Retinal pigment epithelial cell (primary cell): ENCODE measurements at regions not wholly inside any gene's neighbourhood (a gene's known extent, or its start where the extent isn't known, plus 50 kb on each side); places are given as distances from the start of the nearest gene placed in this dataset.

Experiments
- DNase-seq: peaks from one replicate; pipeline ENCODE4 v3.0.0-alpha.2; 2010; ENCODE audit warnings: low read depth
- H3K4me3 ChIP-seq: 2 replicates; pipeline ENCODE4 v1.5.1; 2011; ENCODE audit warnings: mild to moderate bottlenecking, low read length, control low read depth, moderate library complexity
- TF ChIP-seq, protein P1 (sequence below): conservative IDR thresholded peaks from 2 replicates; pipeline ENCODE4 v1.5.1; 2011; ENCODE audit warnings: low read depth, low read length, control low read depth, inconsistent platforms

- no peak overlapping the region for H3K4me3 ChIP-seq
- no peak for DNase-seq
- TF ChIP-seq, protein P1, sequence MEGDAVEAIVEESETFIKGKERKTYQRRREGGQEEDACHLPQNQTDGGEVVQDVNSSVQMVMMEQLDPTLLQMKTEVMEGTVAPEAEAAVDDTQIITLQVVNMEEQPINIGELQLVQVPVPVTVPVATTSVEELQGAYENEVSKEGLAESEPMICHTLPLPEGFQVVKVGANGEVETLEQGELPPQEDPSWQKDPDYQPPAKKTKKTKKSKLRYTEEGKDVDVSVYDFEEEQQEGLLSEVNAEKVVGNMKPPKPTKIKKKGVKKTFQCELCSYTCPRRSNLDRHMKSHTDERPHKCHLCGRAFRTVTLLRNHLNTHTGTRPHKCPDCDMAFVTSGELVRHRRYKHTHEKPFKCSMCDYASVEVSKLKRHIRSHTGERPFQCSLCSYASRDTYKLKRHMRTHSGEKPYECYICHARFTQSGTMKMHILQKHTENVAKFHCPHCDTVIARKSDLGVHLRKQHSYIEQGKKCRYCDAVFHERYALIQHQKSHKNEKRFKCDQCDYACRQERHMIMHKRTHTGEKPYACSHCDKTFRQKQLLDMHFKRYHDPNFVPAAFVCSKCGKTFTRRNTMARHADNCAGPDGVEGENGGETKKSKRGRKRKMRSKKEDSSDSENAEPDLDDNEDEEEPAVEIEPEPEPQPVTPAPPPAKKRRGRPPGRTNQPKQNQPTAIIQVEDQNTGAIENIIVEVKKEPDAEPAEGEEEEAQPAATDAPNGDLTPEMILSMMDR, result no peak
These were observed 55.2 kb upstream of the KCNH8 start for GRCh38 chr3:19093084-19093483.

DNA sequence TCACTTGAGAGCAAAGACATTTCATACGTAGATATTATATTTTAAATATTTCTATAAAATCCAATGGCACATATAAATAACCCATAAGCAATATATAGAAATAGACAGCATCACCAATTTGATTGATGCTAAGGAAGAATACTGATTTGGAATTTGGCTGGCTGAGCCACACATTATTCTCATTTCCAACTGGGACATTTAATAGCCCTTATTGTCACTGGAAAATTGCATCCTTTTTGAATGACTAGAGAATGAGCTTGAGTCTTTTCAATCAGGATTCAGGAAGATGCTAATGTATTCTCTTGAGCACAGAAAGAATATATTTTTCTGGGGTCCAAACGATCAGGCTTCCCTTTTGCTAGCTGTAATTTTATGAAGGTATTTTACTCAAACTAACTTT is 70.9 kb upstream of the KCNH8 start:
- DNase-seq, result no peak
- TF ChIP-seq, protein P1, result no peak
- H3K4me3 ChIP-seq, result no peak overlapping the region

DNA sequence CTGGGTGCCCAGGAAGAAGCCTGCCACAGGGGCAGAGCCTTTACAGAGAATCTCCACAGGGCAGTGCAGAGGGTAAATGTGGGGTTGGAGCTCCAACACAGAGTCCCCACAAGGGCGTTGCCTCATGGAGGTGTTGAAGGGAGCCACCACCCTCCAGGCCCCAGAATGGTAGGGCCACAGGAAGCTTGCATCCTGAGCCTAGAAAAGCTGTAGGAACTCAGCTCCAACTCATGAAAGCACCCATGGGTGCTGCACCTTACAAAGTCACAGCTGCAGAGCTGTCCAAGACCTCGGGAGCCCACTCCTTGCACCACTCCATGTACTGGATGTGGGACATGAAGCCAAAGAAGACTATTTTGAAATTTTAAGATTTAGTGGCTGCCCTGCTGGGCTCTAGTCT is 73.3 kb upstream of the KCNH8 start:
- no peak for DNase-seq
- TF ChIP-seq, protein P1, result no peak
- H3K4me3 ChIP-seq, result no peak overlapping the region

DNA sequence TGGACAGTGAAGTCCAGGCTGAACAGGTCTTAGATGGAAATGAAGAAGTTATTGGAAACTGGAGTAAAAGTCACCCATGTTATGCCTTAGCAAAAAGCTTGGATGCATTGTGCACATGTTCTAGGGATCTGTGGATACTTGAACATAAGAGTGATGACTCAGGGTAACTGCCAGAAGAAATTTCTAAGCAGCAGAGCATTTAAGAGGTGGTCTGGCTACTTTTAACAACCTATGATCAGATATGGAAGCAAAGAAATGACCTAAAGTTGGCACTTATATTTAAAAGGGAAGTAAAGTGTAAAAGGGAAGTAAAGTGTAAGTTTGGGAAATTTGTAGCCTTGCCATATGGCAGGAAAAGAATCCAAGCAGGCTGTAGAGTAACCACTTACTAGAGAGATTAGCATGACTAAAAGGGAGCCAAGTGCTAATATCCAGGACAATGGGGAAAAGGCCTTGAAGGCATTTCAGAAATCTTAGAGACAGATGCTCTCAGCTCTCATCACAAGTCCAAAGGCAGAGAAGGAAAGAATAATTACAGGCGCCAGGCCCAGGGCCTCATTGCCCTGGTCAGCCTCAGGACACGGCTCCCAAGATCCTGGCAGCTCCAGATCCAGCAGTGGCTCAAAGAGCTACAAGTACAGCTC is 73.9 kb upstream of the KCNH8 start:
- H3K4me3 ChIP-seq, result no peak overlapping the region
- TF ChIP-seq, protein P1, result no peak
- DNase-seq, result peak; percentile 20

DNA sequence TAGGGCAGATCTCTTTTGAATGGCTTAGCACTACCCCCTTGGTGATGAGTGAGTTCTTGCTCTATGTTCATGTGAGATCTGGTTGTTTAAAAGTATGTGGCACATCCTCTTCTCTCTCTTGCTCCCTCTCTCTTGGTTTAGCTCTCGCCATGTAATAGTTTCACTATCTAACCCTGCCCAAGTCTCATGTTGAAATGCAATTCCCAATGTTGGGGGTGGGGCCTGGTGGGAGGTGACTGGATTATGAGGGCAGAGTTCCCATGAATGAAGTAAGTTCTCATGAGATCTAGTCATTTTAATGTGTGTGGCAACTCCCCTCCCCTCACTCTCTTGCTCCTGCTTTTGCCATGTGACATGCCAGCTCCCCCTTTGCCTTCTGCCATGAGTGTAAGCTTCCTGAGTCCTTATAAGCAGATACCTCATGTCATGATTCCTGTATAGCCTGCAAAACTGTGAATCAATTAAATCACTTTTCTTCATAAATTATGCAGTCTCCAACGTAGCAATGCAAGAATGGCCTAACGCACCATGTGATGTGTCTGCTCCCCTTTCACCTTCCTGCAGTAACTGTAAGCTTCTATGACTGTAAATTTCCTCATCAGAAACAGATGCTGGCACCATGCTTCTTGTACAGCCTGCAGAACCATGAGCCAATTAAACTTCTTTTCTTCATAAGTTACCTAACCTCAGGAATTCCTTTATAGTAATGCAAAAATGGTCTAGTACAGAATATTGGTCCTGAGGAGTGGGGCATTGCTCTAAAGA is 74.8 kb upstream of the KCNH8 start:
- TF ChIP-seq, protein P1, result no peak
- DNase-seq, result no peak
- H3K4me3 ChIP-seq, result no peak overlapping the region

DNA sequence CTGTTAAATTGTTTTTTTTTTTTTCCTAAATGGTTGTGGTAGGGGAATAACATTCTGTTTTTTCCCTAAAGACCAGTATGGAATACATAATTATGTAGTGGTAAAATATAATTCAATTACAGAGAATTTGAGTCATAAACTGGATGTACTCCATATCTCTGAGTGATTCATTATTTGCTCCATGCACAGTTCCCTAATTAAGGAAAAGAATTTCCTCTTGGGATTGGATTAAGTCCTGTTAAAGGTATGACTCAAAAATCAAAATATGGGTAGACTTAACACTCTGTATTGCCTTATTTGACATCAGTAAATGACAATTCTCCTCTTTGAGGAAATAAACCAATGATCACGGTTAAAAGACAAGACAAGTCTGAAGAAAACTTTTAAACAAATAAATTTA is 78.0 kb upstream of the KCNH8 start:
- TF ChIP-seq, protein P1, result no peak
- DNase-seq, result peak; percentile 68
- H3K4me3 ChIP-seq, result no peak overlapping the region

- TF ChIP-seq, protein P1, result peak; percentile 61
- no peak overlapping the region for H3K4me3 ChIP-seq
- no peak for DNase-seq
These were observed 83.3 kb upstream of the KCNH8 start for GRCh38 chr3:19065027-19065426.
